Activated T-cell treated with anti-CD3 and anti-CD28 coated beads for 48 hours (primary cell): ENCODE measurements at regions not wholly inside any gene's neighbourhood (a gene's known extent, or its start where the extent isn't known, plus 50 kb on each side); places are given as distances from the start of the nearest gene placed in this dataset.

ENCODE experiments used
- DNase-seq: peaks from one replicate; pipeline ENCODE4 v3.0.0-alpha.2; 2020; ENCODE audit warnings: low read depth

- DNase-seq, result no peak
These were observed 429.5 kb upstream of the FBXO33 start for GRCh38 chr14:39861696-39862095.

GRCh38 chr14:39861229-39861600 lies 429.0 kb upstream of the FBXO33 start:
- DNase-seq, result no peak

GRCh38 chr14:39860596-39861228 lies 428.5 kb upstream of the FBXO33 start:
- no peak for DNase-seq

GRCh38 chr14:39859314-39859713 lies 427.1 kb upstream of the FBXO33 start:
- no peak for DNase-seq

GRCh38 chr14:39857376-39858055 lies 425.3 kb upstream of the FBXO33 start:
- DNase-seq, result no peak

GRCh38 chr14:39853441-39853840 lies 421.2 kb upstream of the FBXO33 start:
- DNase-seq, result no peak

- no peak for DNase-seq
These were observed 419.0 kb upstream of the FBXO33 start for GRCh38 chr14:39851202-39851601.

- no peak for DNase-seq
These were observed 415.6 kb upstream of the FBXO33 start for GRCh38 chr14:39847852-39848251.

GRCh38 chr14:39847194-39847593 lies 415.0 kb upstream of the FBXO33 start:
- no peak for DNase-seq

GRCh38 chr14:39843881-39844280 lies 411.6 kb upstream of the FBXO33 start:
- DNase-seq, result no peak

- no peak for DNase-seq
These were observed 408.9 kb upstream of the FBXO33 start for GRCh38 chr14:39841088-39841487.

- no peak for DNase-seq
These were observed 395.8 kb upstream of the FBXO33 start for GRCh38 chr14:39827901-39828655.

- no peak for DNase-seq
These were observed 380.5 kb upstream of the FBXO33 start for GRCh38 chr14:39812532-39813320.

- no peak for DNase-seq
These were observed 375.0 kb upstream of the FBXO33 start for GRCh38 chr14:39807271-39807670.

GRCh38 chr14:39784461-39784860 lies 352.2 kb upstream of the FBXO33 start:
- no peak for DNase-seq

- DNase-seq, result no peak
These were observed 349.2 kb upstream of the FBXO33 start for GRCh38 chr14:39781466-39781865.

- DNase-seq, result no peak
These were observed 341.3 kb upstream of the FBXO33 start for GRCh38 chr14:39773387-39774126.

- no peak for DNase-seq
These were observed 340.4 kb upstream of the FBXO33 start for GRCh38 chr14:39772627-39773026.

- no peak for DNase-seq
These were observed 336.4 kb upstream of the FBXO33 start for GRCh38 chr14:39768589-39768988.

GRCh38 chr14:39766397-39767000 lies 334.3 kb upstream of the FBXO33 start:
- no peak for DNase-seq

- DNase-seq, result no peak
These were observed 333.4 kb upstream of the FBXO33 start for GRCh38 chr14:39765676-39766075.
